ENCODE measurements at regions not wholly inside any gene's neighbourhood (a gene's known extent, or its start where the extent isn't known, plus 50 kb on each side); places are given as distances from the start of the nearest gene placed in this dataset.

GRCh38 chr2:7471185-7471584, 554.0 kb downstream of the RNF144A start:
- ChIA-PET POLR2A (no interaction called here), CTCF (no interaction called here)
- no peak for DNase-seq (ENCODE audit: extremely low spot score)
- no peak for TF ChIP-seq CTCF (IDR thresholded peaks at IDR 0.05; ENCODE audit: control extremely low read depth, extremely low read depth, low read depth, missing control alignments)

- no peak for DNase-seq (ENCODE audit: extremely low spot score)
- ChIA-PET CTCF (interaction anchor here (0.9 kb wide), 1 partner anchor 17 kb away, joined by 3 read pairs; no protein-coding TSS in a partner anchor), POLR2A (no interaction called here)
- TF ChIP-seq CTCF (IDR thresholded peaks at IDR 0.05; ENCODE audit: control extremely low read depth, extremely low read depth, low read depth, missing control alignments), result no peak
These were observed 555.3 kb downstream of the RNF144A start for GRCh38 chr2:7472465-7472864.

DNA sequence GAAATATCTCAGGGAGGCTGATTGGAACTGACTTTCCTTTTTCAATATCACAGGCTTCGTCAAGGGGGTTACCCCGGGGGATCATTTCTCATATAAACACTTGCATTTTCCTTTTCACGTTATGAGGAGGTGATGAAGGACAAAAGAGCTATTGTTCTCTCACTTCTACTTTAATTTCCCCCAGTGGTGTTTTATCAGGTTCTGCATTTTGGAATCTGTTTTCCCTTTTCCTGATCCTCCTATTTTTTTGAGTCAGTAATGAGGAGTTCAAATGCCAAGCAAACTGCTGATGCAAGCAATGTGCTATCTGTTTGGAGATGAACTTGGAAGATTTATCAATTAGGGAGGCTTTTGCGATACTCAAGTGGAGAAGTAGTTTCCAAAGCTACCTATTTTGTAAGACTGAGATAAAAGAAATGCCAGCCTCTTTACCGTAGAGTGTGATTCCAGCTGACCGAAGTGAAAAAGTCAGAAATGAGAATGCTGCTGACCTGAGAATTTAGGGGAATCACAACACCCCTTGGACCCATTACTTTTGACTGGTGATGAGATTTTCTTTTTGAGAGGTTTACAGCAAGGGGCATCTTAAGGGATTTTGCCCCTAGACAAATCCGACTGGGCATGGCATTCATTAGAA, 556.0 kb downstream of the RNF144A start:
- no peak for TF ChIP-seq CTCF (IDR thresholded peaks at IDR 0.05; ENCODE audit: control extremely low read depth, extremely low read depth, low read depth, missing control alignments)
- POLR2A ChIA-PET, result no interaction called here

GRCh38 chr2:7476371-7476770, 559.2 kb downstream of the RNF144A start:
- no peak for DNase-seq (ENCODE audit: extremely low spot score)
- ChIA-PET POLR2A (no interaction called here), CTCF (no interaction called here)
- no peak for TF ChIP-seq CTCF (IDR thresholded peaks at IDR 0.05; ENCODE audit: control extremely low read depth, extremely low read depth, low read depth, missing control alignments)

More for the DNA sequence above, 556.0 kb downstream of the RNF144A start:
- CTCF ChIA-PET, result no interaction called here
- no peak for DNase-seq (ENCODE audit: extremely low spot score)

GRCh38 chr2:7479603-7480002, 562.4 kb downstream of the RNF144A start:
- TF ChIP-seq CTCF (IDR thresholded peaks at IDR 0.05; ENCODE audit: control extremely low read depth, extremely low read depth, low read depth, missing control alignments), result no peak
- DNase-seq (ENCODE audit: extremely low spot score), result no peak
- ChIA-PET CTCF (no interaction called here), POLR2A (no interaction called here)

- DNase-seq (ENCODE audit: extremely low spot score), result no peak
- POLR2A ChIA-PET, result no interaction called here
- no peak for TF ChIP-seq CTCF (IDR thresholded peaks at IDR 0.05; ENCODE audit: control extremely low read depth, extremely low read depth, low read depth, missing control alignments)
- CTCF ChIA-PET, result no interaction called here
These were observed 563.2 kb downstream of the RNF144A start for GRCh38 chr2:7480431-7480830.

DNA sequence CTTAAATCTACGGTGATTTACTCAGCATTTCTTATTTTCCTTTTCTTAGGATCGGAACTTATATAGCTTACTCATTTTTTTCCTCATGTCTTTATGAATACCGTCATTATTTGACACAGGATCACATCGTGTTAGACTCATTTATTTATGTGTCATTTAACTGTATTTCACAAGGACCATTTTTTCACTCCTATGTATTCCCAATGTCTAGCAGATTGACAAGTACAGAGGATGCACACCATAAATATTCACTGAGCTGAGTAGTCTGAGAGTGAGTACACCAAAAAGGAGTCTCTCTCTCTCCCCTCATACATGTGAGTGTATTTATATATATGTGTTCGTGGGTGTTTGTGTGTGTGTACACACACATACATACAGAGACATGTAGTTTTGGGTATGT, 573.5 kb downstream of the RNF144A start:
- CTCF ChIA-PET, result no interaction called here
- POLR2A ChIA-PET, result no interaction called here

More for the DNA sequence above, 573.5 kb downstream of the RNF144A start:
- no peak for DNase-seq (ENCODE audit: extremely low spot score)
- TF ChIP-seq CTCF (IDR thresholded peaks at IDR 0.05; ENCODE audit: control extremely low read depth, extremely low read depth, low read depth, missing control alignments), result no peak
